Activated naive CD8-positive, alpha-beta T cell treated with anti-CD3 and anti-CD28 coated beads, Interleukin-2, amount 50 U/mL, for 24 hours (primary cell): ENCODE measurements at regions not wholly inside any gene's neighbourhood (a gene's known extent, or its start where the extent isn't known, plus 50 kb on each side); places are given as distances from the start of the nearest gene placed in this dataset.

Experiments
- ATAC-seq: fragments of 150-1000 bp; cut with Tn5 transposase; one replicate; pipeline ENCODE4 v1.10.0; 2021
- DNase-seq: peaks from one replicate; pipeline ENCODE4 v3.0.0; 2021
- H3K27ac Mint-ChIP-seq: one replicate; pipeline ENCODE4 v1.8.0; 2021; ENCODE audit warnings: mild to moderate bottlenecking, mixed read lengths
- H3K27me3 Mint-ChIP-seq: one replicate; pipeline ENCODE4 v1.8.0; 2021; ENCODE audit warnings: mixed read lengths
- H3K36me3 Mint-ChIP-seq: one replicate; pipeline ENCODE4 v1.8.0; 2021; ENCODE audit warnings: low read depth, mixed read lengths
- H3K4me1 Mint-ChIP-seq: one replicate; pipeline ENCODE4 v1.8.0; 2021; ENCODE audit warnings: mixed read lengths
- H3K4me3 Mint-ChIP-seq: one replicate; pipeline ENCODE4 v1.8.0; 2021; ENCODE audit warnings: mild to moderate bottlenecking, moderate library complexity, mixed read lengths
- H3K9me3 Mint-ChIP-seq: one replicate; pipeline ENCODE4 v1.8.0; 2021; ENCODE audit warnings: mixed read lengths

DNA sequence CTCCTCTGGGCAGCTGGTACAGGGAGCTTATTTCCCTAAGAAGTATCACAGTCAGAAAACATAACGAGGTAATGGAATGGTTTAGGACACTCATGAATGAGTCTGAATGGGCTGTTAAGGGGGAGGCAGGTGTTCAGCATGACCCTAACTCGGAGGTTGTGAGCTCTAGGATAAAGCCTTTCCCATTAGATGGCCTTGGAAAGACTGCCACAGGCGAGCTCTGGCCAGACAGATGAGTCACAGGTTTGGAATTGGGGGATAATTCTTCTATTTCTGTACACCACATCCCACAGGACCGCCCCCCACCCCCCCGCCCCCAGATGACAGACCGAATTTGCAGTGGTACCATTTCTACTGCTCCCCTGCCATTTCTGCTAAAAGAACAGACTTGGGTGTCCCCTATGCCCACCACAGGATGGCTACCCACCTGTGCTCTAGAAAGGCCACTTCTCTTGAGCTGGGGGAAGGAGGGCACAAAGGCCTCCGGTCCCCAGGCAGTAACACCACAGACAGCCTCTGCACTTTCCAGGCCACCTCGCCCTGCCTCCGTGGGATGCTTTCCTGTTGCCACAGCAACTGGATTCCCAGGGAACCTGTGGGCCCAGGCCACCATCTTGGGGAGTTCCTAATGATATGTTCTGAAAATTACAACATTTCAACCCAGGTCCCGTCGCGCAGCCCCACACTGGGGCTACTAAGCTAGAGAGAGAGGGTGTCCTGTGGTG is 76.7 kb downstream of the TRIM29 start:
- H3K36me3 Mint-ChIP-seq, result no peaks in the 10 kb centered on the region
- DNase-seq, result no peak
- no peaks in the 10 kb centered on the region for H3K4me1 Mint-ChIP-seq
- no peak overlapping the region for H3K27ac Mint-ChIP-seq
- peaks cover 10% of the 10 kb centered on the region for H3K27me3 Mint-ChIP-seq
- H3K9me3 Mint-ChIP-seq, result no peaks in the 10 kb centered on the region
- no peak for ATAC-seq
- H3K4me3 Mint-ChIP-seq, result no peak overlapping the region

DNA sequence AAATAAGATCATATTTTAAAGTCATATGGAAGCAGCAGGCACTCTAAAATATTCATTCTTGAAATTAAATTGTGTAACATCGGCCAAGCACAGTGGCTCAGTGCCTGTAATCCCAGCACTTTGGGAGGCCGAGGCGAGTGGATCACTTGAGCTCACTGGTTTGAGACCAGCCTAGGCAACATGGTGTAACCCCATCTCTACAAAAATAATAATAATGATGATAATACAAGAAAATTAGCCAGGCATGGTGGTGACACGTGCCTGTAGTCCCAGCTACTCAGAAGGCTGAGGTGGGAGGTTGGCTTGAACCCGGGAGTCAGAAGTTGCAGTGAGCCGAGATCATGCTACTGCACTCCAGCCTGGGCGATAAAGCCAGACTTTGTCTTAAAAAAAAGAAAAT is 77.4 kb downstream of the TRIM29 start:
- Mint-ChIP-seq H3K27me3 (peaks cover 10% of the 10 kb centered on the region), H3K9me3 (no peaks in the 10 kb centered on the region), H3K4me3 (no peak overlapping the region), H3K4me1 (no peaks in the 10 kb centered on the region), H3K36me3 (no peaks in the 10 kb centered on the region), H3K27ac (no peak overlapping the region)
- no peak for DNase-seq
- ATAC-seq, result no peak

DNA sequence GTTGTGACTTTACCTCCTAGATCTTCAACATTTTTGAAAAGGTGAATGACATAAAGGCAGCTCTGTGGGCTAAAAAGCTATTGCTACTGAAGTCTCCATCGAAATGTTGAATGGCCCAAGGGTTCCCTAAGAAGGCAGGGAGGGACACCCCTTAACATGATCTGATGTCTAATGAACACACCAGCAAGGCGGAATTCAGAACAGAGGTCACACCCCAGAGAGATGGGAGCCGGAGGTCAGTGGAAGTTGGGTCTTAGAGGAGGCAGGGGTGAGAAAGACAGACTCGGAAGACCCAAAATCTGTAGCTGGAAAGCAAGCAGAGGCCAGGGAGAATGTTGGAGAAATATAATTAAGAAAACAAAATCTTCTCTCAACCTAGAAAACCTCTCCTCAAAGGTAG is 79.0 kb downstream of the TRIM29 start:
- Mint-ChIP-seq H3K4me1 (no peaks in the 10 kb centered on the region), H3K27me3 (peaks cover 10% of the 10 kb centered on the region), H3K4me3 (no peak overlapping the region), H3K9me3 (no peaks in the 10 kb centered on the region), H3K36me3 (no peaks in the 10 kb centered on the region), H3K27ac (no peak overlapping the region)
- DNase-seq (no peak), ATAC-seq (no peak)

DNA sequence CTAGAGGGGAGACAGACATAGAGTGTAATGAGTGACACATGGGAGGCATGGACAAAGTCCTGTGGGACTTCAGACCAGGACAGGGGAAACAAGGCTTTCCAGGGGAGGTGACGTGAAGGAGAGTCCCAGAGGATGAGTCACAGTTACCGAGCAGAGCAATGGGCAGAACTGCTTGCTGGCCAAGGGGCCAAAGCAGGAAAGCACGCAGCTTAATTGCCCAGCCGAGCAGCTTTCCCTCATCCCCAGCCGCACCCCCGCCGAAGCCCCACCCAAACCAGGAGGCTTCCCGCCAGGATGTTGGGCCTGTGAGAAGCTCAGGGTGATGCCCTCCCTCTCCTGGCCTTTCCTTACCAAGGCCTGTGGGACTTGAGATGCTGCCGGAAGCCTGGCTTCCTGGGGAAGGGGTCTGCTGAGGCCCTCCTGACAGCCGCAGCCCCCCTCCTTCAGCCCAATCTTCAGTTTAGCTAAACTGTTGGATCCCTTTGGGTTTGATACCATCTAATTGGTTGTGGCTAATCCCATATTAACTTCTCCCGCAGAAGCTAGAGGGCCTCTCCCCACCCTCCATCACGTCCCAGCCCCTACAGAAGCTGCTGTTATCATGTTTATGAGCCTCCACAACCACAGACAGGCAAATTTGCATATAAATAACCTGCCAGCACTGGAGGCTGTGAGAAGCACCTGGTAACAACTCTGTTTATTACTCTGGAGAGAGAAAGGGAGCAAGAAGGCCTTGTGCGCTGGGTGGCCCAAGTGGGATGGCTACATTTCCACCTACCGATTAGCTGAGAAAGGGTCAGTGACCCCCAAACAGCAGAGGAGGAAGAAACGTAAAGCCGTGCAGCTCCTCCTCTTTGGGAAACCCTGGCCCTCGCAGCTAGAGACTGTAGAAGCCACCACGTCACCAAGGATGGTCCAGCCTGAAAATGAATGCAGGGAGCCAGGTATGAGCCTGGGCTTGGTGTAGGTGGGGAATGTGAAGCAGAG is 80.0 kb downstream of the TRIM29 start:
- Mint-ChIP-seq H3K27ac (no peak overlapping the region), H3K4me1 (no peaks in the 10 kb centered on the region), H3K36me3 (no peaks in the 10 kb centered on the region), H3K4me3 (no peak overlapping the region), H3K27me3 (peaks cover 10% of the 10 kb centered on the region), H3K9me3 (no peaks in the 10 kb centered on the region)
- no peak for DNase-seq
- no peak for ATAC-seq

DNA sequence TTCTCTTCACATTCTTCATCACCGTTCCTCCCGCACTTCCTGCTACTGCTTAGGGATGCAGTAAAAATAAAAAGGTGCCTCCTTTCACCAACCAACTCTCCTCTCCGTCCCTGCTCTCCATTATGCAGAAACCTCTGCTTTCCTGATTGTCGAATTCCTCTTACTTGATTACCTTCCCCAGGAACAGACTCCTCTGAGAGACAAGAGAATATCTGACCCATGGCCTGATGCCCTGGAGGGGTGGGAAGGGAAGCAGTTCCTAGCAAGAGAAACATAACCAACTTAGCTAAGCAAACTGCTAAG is 80.9 kb downstream of the TRIM29 start:
- no peak overlapping the region for H3K4me3 Mint-ChIP-seq
- H3K4me1 Mint-ChIP-seq, result no peaks in the 10 kb centered on the region
- no peak for ATAC-seq
- no peak for DNase-seq
- H3K27ac Mint-ChIP-seq, result no peak overlapping the region
- peaks cover 10% of the 10 kb centered on the region for H3K27me3 Mint-ChIP-seq
- H3K9me3 Mint-ChIP-seq, result no peaks in the 10 kb centered on the region
- H3K36me3 Mint-ChIP-seq, result no peaks in the 10 kb centered on the region

DNA sequence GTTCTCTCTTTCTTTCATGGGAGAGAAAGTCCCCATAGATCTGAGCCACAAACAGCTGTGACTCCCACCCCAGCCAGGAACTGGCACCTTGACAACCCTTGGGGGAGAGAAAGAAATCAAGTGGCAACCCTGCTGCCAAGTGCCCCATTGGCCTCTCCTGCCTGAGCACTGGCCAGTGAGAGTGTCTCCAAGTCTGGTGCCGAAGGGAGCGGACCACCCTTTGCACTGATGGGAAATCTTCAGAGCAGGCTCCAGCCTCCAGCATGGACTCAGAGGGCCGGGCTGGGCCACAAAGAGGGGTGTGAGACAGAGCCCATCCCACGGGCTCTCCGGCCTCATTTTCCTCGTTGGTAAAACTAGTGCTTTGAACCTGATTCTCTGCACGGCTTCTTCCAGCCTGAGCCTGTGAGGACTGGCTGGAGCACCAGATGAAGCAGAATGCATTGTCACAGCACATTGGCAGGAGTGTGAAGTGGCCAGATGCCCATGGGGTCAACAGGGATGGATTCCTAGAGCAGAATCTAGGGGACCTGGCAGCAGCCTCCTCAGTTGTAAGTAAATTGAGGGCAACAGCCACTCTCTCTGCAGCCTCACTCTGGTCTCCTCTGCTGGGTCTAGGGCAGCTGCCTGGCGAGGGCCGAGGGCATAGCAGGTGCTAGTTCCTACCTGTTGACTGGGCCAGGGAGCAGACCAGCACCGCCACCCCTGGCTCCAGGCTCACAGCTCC is 81.4 kb downstream of the TRIM29 start:
- DNase-seq, result no peak
- Mint-ChIP-seq H3K36me3 (no peaks in the 10 kb centered on the region), H3K9me3 (no peaks in the 10 kb centered on the region), H3K4me3 (no peak overlapping the region), H3K4me1 (no peaks in the 10 kb centered on the region), H3K27me3 (peaks cover 8% of the 10 kb centered on the region), H3K27ac (no peak overlapping the region)
- no peak for ATAC-seq

DNA sequence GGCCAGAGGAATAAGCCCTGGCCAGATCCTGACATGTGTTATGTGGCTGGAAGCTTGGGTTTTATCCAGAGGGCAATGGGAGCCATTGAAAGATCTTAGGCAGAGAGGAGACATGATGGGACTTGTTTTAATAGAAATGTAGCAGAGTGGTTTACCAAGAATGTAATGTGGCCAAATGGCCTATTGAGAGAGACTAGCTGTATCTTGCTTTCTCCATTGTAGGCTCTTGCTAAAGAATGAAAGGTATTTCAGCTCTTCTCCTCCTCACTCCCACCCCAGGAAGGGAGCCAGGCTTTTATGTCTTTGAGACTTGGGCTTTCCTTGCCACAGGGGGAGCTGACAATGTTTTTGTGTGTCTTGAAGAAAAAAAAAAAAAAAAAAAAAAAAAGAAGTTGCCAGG is 82.3 kb downstream of the TRIM29 start:
- H3K4me3 Mint-ChIP-seq, result no peak overlapping the region
- H3K36me3 Mint-ChIP-seq, result no peaks in the 10 kb centered on the region
- no peak for DNase-seq
- H3K27me3 Mint-ChIP-seq, result peaks cover 7% of the 10 kb centered on the region
- no peak for ATAC-seq
- no peak overlapping the region for H3K27ac Mint-ChIP-seq
- no peaks in the 10 kb centered on the region for H3K4me1 Mint-ChIP-seq
- no peaks in the 10 kb centered on the region for H3K9me3 Mint-ChIP-seq

DNA sequence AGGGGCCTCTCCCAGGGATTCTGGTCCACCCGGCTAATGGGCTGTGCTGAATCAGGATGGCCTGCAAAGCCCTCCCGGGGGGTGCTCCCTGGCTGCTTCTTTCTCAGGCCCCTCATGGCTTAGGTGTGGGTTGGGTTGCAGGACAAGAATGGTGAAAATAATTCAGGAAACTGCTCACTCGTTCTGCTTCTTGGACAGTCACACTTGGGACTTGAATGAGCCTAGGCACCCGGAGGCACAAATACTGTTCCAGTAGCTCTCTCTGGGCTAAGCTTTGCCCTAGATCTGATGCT is 83.2 kb downstream of the TRIM29 start:
- DNase-seq, result no peak
- peaks cover 10% of the 10 kb centered on the region for H3K27me3 Mint-ChIP-seq
- no peak for ATAC-seq
- H3K4me1 Mint-ChIP-seq, result no peaks in the 10 kb centered on the region
- H3K4me3 Mint-ChIP-seq, result no peak overlapping the region
- no peak overlapping the region for H3K27ac Mint-ChIP-seq
- no peaks in the 10 kb centered on the region for H3K36me3 Mint-ChIP-seq
- no peaks in the 10 kb centered on the region for H3K9me3 Mint-ChIP-seq

DNA sequence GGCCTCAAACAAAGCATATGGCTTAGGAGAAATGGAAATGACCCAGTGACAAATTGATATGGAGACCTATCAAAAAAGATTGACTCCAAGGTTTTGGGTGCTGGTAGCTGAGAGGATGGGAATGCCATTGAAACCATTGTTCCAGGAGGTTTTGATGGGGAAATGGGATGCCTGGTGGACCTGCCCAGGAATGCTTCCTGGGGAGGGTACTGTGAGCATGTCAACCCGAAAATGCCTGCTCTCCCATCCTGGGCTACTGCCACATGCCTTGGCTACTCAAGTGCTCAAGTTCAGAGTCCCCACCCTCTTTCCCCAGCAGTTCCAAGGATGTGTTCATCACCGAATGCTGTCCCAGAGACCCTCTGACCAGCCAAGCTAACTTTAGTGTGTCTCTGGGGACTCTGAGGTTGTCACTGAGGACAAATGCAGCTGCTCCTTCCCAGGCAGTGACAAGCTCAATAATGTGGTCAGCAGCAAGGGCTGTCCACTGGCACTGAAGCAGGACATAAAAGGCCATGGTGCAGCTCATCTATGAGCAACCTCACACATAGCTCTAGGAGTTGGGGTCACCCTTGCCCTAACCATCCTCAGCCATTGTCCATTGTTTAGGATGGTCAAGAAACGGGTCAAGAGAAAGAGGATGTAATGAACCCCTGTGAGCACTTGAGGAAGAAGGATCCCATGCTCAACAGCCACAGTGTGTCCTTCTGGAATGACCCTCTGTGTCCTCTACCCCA is 83.7 kb downstream of the TRIM29 start:
- no peaks in the 10 kb centered on the region for H3K36me3 Mint-ChIP-seq
- H3K4me3 Mint-ChIP-seq, result no peak overlapping the region
- no peak for DNase-seq
- ATAC-seq, result no peak
- H3K27me3 Mint-ChIP-seq, result peaks cover 10% of the 10 kb centered on the region
- no peaks in the 10 kb centered on the region for H3K4me1 Mint-ChIP-seq
- no peak overlapping the region for H3K27ac Mint-ChIP-seq
- H3K9me3 Mint-ChIP-seq, result no peaks in the 10 kb centered on the region

DNA sequence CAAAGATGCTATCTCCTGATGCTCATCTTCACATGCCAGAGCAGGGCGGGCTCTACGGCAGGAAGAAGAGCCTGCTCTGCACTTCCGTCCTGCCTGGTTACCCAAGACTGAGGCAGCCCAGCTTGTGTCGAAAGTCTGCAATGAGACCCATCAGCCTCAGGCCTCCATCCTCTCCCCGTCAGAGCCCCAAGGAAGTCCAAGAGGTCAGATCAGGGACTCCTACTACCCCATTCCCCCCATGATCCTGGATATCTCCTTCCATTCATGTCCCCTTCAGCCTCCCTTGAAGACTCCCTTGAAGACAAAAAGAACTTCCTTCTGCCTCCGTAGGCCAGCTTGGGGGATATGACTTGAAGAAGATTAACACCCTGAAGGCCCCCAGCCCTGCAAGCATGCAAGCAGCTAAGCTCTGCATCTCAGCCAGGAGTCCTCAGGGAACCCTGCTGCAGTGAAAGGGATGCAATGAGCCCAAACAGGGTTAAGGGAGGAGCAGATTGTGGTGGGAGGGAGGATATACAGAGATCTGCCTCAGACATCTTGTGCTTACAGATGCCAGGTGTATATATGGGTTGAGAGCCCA is 85.6 kb downstream of the TRIM29 start:
- Mint-ChIP-seq H3K9me3 (peaks cover 6% of the 10 kb centered on the region), H3K4me3 (no peak overlapping the region), H3K36me3 (no peaks in the 10 kb centered on the region), H3K27me3 (peaks cover 8% of the 10 kb centered on the region), H3K4me1 (no peaks in the 10 kb centered on the region), H3K27ac (no peak overlapping the region)
- DNase-seq, result no peak
- no peak for ATAC-seq

DNA sequence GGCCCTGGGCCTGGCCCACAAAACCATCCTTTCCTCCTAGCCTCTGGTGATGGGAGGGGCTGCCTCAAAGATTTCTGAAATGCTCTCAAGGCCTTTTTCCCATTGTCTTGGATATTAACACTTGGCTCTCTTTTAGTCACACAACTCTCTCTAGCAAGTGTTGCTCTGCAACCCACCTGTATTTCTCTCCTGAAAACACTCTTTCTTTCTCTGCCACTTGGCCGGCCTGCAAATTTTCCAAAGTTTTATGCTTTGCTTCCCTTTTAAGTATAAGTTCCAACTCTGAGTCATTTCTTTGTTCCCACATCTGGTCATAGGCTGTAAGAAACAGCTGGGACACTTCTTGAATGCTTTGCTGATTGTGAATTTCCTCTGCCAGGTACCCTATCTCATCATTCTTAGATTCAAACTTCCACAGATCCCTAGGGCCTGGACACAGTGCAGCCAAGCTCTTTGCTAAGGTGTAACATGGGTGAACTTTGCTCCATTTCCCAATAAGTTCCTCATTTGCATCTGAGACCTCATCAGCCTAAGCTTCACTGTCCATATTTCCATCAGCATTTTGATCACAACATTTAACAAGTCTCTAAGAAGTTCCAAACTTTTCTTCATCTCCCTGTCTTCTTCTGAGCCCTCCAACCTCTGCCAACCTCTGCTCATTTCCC is 93.8 kb downstream of the TRIM29 start:
- Mint-ChIP-seq H3K9me3 (peaks cover 16% of the 10 kb centered on the region), H3K4me3 (no peak overlapping the region), H3K4me1 (no peaks in the 10 kb centered on the region), H3K27ac (no peak overlapping the region), H3K36me3 (no peaks in the 10 kb centered on the region), H3K27me3 (peaks cover 14% of the 10 kb centered on the region)
- no peak for ATAC-seq
- DNase-seq, result no peak

DNA sequence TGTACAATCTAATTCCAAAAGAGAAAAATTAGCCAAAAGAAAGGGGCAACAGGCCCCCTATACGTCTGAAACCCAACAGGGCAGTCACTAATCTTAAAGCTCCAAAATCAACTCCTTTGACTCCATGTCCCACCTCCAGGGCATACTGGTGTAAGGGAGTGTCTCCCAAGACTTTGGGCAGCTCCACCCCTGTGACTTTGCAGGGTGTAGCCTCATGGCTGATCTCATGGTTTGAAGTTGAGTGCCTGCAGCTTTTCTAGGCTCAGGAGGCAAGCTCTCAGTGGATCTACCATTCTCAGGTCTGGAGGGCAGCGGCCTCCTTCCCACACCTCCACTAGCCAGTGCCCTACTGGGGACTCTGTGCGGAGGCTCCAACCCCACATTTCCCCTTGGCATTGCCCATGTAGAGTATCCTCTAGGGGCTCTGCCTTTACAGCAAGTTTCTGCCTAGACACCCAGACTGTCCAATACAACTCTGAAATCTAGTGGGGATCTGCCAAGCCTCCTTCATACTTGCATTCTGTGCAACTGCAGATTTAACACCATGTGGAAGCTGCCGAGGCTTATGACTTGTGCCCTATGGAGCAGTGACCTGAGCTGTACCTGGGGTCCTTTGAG is 94.5 kb downstream of the TRIM29 start:
- peaks cover 16% of the 10 kb centered on the region for H3K9me3 Mint-ChIP-seq
- DNase-seq (no peak), ATAC-seq (no peak)
- no peaks in the 10 kb centered on the region for H3K4me1 Mint-ChIP-seq
- no peak overlapping the region for H3K27ac Mint-ChIP-seq
- H3K27me3 Mint-ChIP-seq, result peaks cover 14% of the 10 kb centered on the region
- H3K4me3 Mint-ChIP-seq, result no peak overlapping the region
- H3K36me3 Mint-ChIP-seq, result no peaks in the 10 kb centered on the region

DNA sequence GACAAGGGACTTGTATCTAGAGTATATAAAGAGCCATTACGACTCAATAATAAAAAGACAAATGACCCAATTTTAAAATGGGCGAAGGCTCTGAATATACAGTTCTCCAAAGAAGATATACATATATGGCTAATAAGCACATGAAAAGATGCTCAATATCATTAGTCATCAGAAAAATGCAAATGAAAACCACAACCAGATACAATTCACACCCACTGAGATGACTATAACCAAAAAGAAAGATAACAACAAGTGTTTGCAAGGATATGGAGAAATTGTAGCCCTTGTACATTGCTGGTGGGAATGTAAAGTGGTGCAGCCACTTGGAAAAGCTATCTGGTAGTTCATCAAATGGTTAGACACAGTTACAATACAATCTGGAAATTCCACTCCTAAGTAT is 96.3 kb downstream of the TRIM29 start:
- Mint-ChIP-seq H3K27me3 (peaks cover 17% of the 10 kb centered on the region), H3K27ac (no peak overlapping the region), H3K36me3 (no peaks in the 10 kb centered on the region), H3K4me3 (no peak overlapping the region), H3K4me1 (no peaks in the 10 kb centered on the region), H3K9me3 (peaks cover 6% of the 10 kb centered on the region)
- ATAC-seq (no peak), DNase-seq (no peak)
